GM12878 (cell line): ENCODE measurements at regions not wholly inside any gene's neighbourhood (a gene's known extent, or its start where the extent isn't known, plus 50 kb on each side); places are given as distances from the start of the nearest gene placed in this dataset.

Experiments
- ATAC-seq: fragments of 200-7000 bp; cut with Tn5 transposase; 3 replicates; pipeline ENCODE4 v1.9.1; 2020; ENCODE audit warnings: mild to moderate bottlenecking, moderate library complexity
- BruUV-seq: library from RNA; stranded (reverse); fragments of 400-500 nt; replicated peaks from 2 replicates; lab custom pipeline; 2021; lab: Mats Ljungman, UMichigan
- CTCF ChIA-PET: fragments of 300-600 bp; sonication (Branson Sonifier 250); formaldehyde crosslinking; extraction: SDS; loops from one replicate; lab custom pipeline; 2021; ENCODE audit warnings: inconsistent platforms; lab: Yijun Ruan, JAX
- POLR2A ChIA-PET: fragments of 350-600 bp; formaldehyde crosslinking; extraction: SDS; loops from one replicate; lab custom pipeline; 2021; ENCODE audit warnings: inconsistent platforms; lab: Charles Lee
- RAD21 ChIA-PET: fragments of 300-600 bp; sonication (Branson Sonifier 250); formaldehyde crosslinking; loops from one replicate; lab custom pipeline; 2023; ENCODE audit warnings: antibody characterized with exemption; ENCODE audit not compliant: unreplicated experiment; lab: Charles Lee
- SMC1A ChIA-PET: fragments of 300-600 bp; sonication (Branson Sonifier 250); formaldehyde crosslinking; loops from one replicate; lab custom pipeline; 2023; ENCODE audit not compliant: unreplicated experiment, uncharacterized antibody; lab: Charles Lee
- DNase-seq: peaks from one replicate; pipeline ENCODE4 v3.0.0-alpha.2; 2011; ENCODE audit warnings: low read depth, low spot score
- FAIRE-seq: peaks from 3 replicates; lab custom pipeline; 2011; peaks lifted over from hg19 to GRCh38; lab: Jason Lieb, UNC
- H2AFZ ChIP-seq: 2 replicates; pipeline ENCODE4 v1.6.0; 2011; ENCODE audit warnings: low read depth, low read length, control low read depth; ENCODE audit not compliant: control insufficient read depth
- H3K27ac ChIP-seq: 2 replicates; pipeline ENCODE4 v1.5.1; 2011; ENCODE audit warnings: control low read depth; ENCODE audit not compliant: control insufficient read depth, insufficient read depth
- H3K27me3 ChIP-seq, 2 experiments: replicated peaks in 1 of 2; 2 replicates each; pipeline versions ENCODE4 v1.6.0 to v1.6.1; 2011; ENCODE audit warnings: low read length in 1 of 2; ENCODE audit not compliant: control insufficient read depth in 2 of 2, insufficient read depth in 2 of 2
- H3K36me3 ChIP-seq, 2 experiments: 2 replicates each; pipeline ENCODE4 v1.5.1; 2011; ENCODE audit warnings: low read length in 1 of 2; ENCODE audit not compliant: control insufficient read depth in 2 of 2, insufficient read depth in 2 of 2
- H3K4me1 ChIP-seq: 2 replicates; pipeline ENCODE4 v1.6.1; 2011; ENCODE audit warnings: mild to moderate bottlenecking, low read length, moderate library complexity, mixed read lengths; ENCODE audit not compliant: control insufficient read depth, insufficient read depth
- H3K4me2 ChIP-seq: 2 replicates; pipeline ENCODE4 v1.6.0; 2011; ENCODE audit warnings: control low read depth; ENCODE audit not compliant: control insufficient read depth, insufficient read depth
- H3K4me3 ChIP-seq: fragments of 200-600 bp; sonication (generic); 2 replicates; pipeline ENCODE4 v1.5.1; 2016
- H3K79me2 ChIP-seq: 2 replicates; pipeline ENCODE4 v1.6.0; 2011; ENCODE audit warnings: low read length; ENCODE audit not compliant: control insufficient read depth, insufficient read depth
- H3K9ac ChIP-seq: 2 replicates; pipeline ENCODE4 v1.8.0; 2011; ENCODE audit warnings: low read length, control low read depth, mixed read lengths; ENCODE audit not compliant: control insufficient read depth, insufficient read depth
- H3K9me3 ChIP-seq: replicated peaks from 3 replicates; pipeline ENCODE4 v1.5.1; 2011; ENCODE audit warnings: mild to moderate bottlenecking, low read length; ENCODE audit not compliant: control insufficient read depth, insufficient read depth
- H4K20me1 ChIP-seq: 2 replicates; pipeline ENCODE4 v1.6.0; 2011; ENCODE audit not compliant: control insufficient read depth, insufficient read depth
- BMI1 ChIP-seq: fragments of 450-650 bp; IDR thresholded peaks from 2 replicates; pipeline ENCODE4 v1.6.1; 2016; ENCODE audit warnings: mild to moderate bottlenecking, moderate library complexity, borderline replicate concordance
- HSF1 ChIP-seq: fragments of 150-350 bp; IDR thresholded peaks from 2 replicates; pipeline ENCODE4 v1.6.1; 2014; ENCODE audit warnings: mild to moderate bottlenecking, low read depth, low read length
- PAX8 ChIP-seq: fragments of 450-650 bp; IDR thresholded peaks from 2 replicates; pipeline ENCODE4 v1.6.1; 2017; ENCODE audit warnings: mild to moderate bottlenecking, moderate library complexity
- PBX3 ChIP-seq: IDR thresholded peaks from 2 replicates; pipeline ENCODE4 v1.6.1; 2011; ENCODE audit warnings: mild to moderate bottlenecking, low read depth, low read length, moderate library complexity; ENCODE audit not compliant: insufficient replicate concordance
- RAD21 ChIP-seq: IDR thresholded peaks from 2 replicates; pipeline ENCODE4 v1.6.1; 2011; ENCODE audit warnings: mild to moderate bottlenecking, low read depth, low read length, moderate library complexity; ENCODE audit not compliant: insufficient read depth
- RBBP5 ChIP-seq: fragments of 200-600 bp; sonication (generic); conservative IDR thresholded peaks from 2 replicates; pipeline ENCODE4 v1.6.1; 2016
- SIN3A ChIP-seq: IDR thresholded peaks from 2 replicates; pipeline ENCODE4 v1.6.1; 2012; ENCODE audit warnings: low read depth, low read length, improper control_type of control experiment
- TCF7 ChIP-seq: IDR thresholded peaks from 2 replicates; pipeline ENCODE4 v1.6.1; 2014; ENCODE audit warnings: antibody characterized with exemption, borderline replicate concordance
- ZNF592 ChIP-seq: fragments of 450-650 bp; IDR thresholded peaks from 2 replicates; pipeline ENCODE4 v1.6.1; 2017; ENCODE audit warnings: mild to moderate bottlenecking, moderate library complexity
- WGBS: methylation state at CpG from one replicate; pipeline ENCODE4 v1.1.6; 2016; ENCODE audit warnings: low lambda C conversion rate; ENCODE audit not compliant: insufficient replicate concordance, insufficient coverage; ENCODE audit errors: missing lambda C conversion rate; 5-methylcytosine and 5-hydroxymethylcytosine counted together
- in situ Hi-C: fragments of 300-500 bp; cut with MboI; formaldehyde crosslinking; loops from 9 replicates; pipeline ENCODE4 v1.14.3; 2018; ENCODE audit warnings: mixed read lengths
- intact Hi-C: fragments of 100-400 bp; cut with micrococcal nuclease; formaldehyde crosslinking; loops from one replicate; pipeline ENCODE4 v1.14.2; 2022; ENCODE audit not compliant: unreplicated experiment

- ChIA-PET SMC1A (interaction anchor here (1.0 to 1.3 kb wide), 2 partner anchors 21 to 54 kb away, joined by 3 read pairs; no protein-coding TSS in a partner anchor), POLR2A (no interaction called here), RAD21 (no interaction called here), CTCF (interaction anchor here (1.0 to 1.6 kb wide), 3 partner anchors 24 to 86 kb away, joined by 3 to 5 read pairs (median 3); no protein-coding TSS in a partner anchor)
- intact Hi-C loops = no loop called here
- no peak for ATAC-seq
- Histone ChIP-seq H3K79me2 (no peaks in the 10 kb centered on the region), H4K20me1 (no peaks in the 10 kb centered on the region), H3K4me2 (no peak overlapping the region), H3K9me3 (no peaks in the 10 kb centered on the region), H3K36me3 (no peaks in the 10 kb centered on the region), H3K27ac (no peak overlapping the region), H3K9ac (no peak overlapping the region), H3K4me1 (no peaks in the 10 kb centered on the region), H3K4me3 (no peak overlapping the region), H2AFZ (no peak overlapping the region), H3K27me3 (0 out of 4 replicates have a peak, but pooled peaks cover 0 to 1% of the 10 kb centered on the region in 2 experiments)
- in situ Hi-C loops = no loop called here
- FAIRE-seq = no peak
- WGBS = 5% methylated on average over 5 of the region's 5 CpGs
- TF ChIP-seq PBX3 = no peak
- TF ChIP-seq SIN3A = no peak
- no peak for TF ChIP-seq ZNF592
- no peak for TF ChIP-seq TCF7
- no peak for TF ChIP-seq RAD21
- no peak for TF ChIP-seq PAX8
- no peak for TF ChIP-seq BMI1
- no peak for TF ChIP-seq RBBP5
- TF ChIP-seq HSF1 = no peak
- no peak for DNase-seq
- no TSS peak for BruUV-seq
Observed at GRCh38 chr13:24106429-24106828, 54.1 kb upstream of the SPATA13 start.
